ENCODE measurements at regions not wholly inside any gene's neighbourhood (a gene's known extent, or its start where the extent isn't known, plus 50 kb on each side); places are given as distances from the start of the nearest gene placed in this dataset.

- no peak for DNase-seq (ENCODE audit: extremely low read depth in 1 of 11, low read depth in 9 of 11, low spot score in 4 of 11)
Observed at GRCh38 chr2:228731517-228731916, 539.6 kb downstream of the PID1 start.

DNA sequence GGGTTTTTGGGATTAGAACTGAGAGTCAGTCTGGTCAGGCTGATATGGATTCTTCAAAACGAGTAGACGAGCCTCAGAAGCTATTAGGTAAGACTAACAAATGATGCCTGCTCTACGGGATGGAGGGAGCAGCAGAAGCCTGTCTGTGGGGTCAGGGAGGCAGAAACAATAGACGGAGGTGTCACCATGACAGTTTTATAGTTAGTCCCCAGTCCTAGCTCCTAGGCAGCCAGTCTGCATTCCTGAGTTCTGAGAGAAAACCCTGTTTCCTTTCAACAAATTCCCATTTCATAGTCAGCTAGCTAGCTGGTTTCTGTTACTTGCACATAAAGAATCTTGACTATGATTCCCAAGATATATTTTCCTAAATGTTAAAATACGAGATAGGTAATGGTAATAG, 542.1 kb downstream of the PID1 start:
- no peak for DNase-seq (ENCODE audit: extremely low read depth in 1 of 11, low read depth in 9 of 11, low spot score in 4 of 11)

- DNase-seq (ENCODE audit: extremely low read depth in 1 of 11, low read depth in 9 of 11, low spot score in 4 of 11), result no peak
Observed at GRCh38 chr2:228725031-228725430, 543.5 kb upstream of the SPHKAP start.

- DNase-seq (ENCODE audit: extremely low read depth in 1 of 11, low read depth in 9 of 11, low spot score in 4 of 11), result no peak
Observed at GRCh38 chr2:228723599-228723998, 542.1 kb upstream of the SPHKAP start.

- no peak for DNase-seq (ENCODE audit: extremely low read depth in 1 of 11, low read depth in 9 of 11, low spot score in 4 of 11)
Observed at GRCh38 chr2:228722311-228722710, 540.8 kb upstream of the SPHKAP start.

- no peak for DNase-seq (ENCODE audit: extremely low read depth in 1 of 11, low read depth in 9 of 11, low spot score in 4 of 11)
Observed at GRCh38 chr2:228720895-228721294, 539.4 kb upstream of the SPHKAP start.

GRCh38 chr2:228709788-228710371, 528.4 kb upstream of the SPHKAP start:
- DNase-seq (ENCODE audit: extremely low read depth in 1 of 11, low read depth in 9 of 11, low spot score in 4 of 11), result no peak

GRCh38 chr2:228707846-228708245, 526.4 kb upstream of the SPHKAP start:
- DNase-seq (ENCODE audit: extremely low read depth in 1 of 11, low read depth in 9 of 11, low spot score in 4 of 11), result no peak

- no peak for DNase-seq (ENCODE audit: extremely low read depth in 1 of 11, low read depth in 9 of 11, low spot score in 4 of 11)
Observed at GRCh38 chr2:228705318-228705717, 523.8 kb upstream of the SPHKAP start.

GRCh38 chr2:228703152-228703551, 521.7 kb upstream of the SPHKAP start:
- no peak for DNase-seq (ENCODE audit: extremely low read depth in 1 of 11, low read depth in 9 of 11, low spot score in 4 of 11)

DNA sequence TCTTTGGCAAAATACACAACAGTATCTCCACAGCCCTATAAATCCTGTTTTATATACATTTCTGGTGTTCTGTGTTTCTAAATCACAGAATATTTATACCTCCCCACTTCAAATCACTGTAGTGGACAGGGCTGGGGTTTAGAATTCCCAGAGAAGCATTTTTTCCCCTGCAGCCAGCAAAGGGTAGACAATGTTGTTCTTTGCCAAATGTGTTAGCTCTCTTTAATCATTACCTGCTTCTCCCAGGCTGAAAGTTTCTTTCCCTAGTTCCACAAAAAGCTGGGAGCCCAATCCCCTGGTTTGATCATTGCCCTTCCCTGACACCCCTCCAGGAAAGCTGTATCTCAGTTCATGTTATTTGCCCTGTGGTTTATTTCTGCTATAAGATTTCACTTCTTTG, 520.0 kb upstream of the SPHKAP start:
- no peak for DNase-seq (ENCODE audit: extremely low read depth in 1 of 11, low read depth in 9 of 11, low spot score in 4 of 11)

GRCh38 chr2:228700638-228701037, 519.2 kb upstream of the SPHKAP start:
- DNase-seq (ENCODE audit: extremely low read depth in 1 of 11, low read depth in 9 of 11, low spot score in 4 of 11), result no peak

- DNase-seq (ENCODE audit: extremely low read depth in 1 of 11, low read depth in 9 of 11, low spot score in 4 of 11), result no peak
Observed at GRCh38 chr2:228699888-228700287, 518.4 kb upstream of the SPHKAP start.

DNA sequence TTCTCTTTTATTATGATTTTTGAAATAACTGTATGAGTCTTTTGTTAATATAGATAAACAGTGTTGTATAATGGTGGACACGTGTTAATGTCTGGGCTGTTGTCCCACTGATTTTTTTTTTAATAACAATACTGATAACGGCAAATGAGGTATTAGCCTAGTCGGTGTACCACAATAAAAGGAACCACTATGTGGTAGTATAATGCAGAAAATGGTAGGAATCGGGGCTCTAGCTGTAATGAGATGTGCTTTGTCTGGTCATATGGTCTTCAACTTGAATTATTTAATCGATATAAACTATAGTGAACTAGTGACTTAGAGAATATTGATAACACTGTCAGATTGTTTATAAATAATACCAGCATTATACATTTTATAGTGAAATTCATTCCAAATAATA, 517.9 kb upstream of the SPHKAP start:
- no peak for DNase-seq (ENCODE audit: extremely low read depth in 1 of 11, low read depth in 9 of 11, low spot score in 4 of 11)

DNA sequence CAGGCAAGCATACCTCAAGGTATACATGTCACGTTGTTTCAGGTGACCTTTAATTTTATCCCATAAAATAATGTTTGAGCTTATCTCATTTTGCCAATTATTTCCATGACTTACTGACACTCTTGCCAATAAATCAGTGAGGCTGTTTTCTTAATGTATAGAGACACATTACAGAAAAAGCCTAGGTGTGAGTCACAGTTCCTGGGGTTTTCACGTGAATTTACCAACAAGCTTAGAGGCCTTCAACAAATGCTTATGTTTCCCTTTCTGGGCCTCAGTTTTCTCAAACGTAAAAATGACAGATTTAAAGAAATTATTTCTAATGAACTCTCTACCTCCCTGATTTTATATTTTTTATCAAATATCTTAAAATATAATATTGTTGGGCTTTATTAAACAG, 517.5 kb upstream of the SPHKAP start:
- no peak for DNase-seq (ENCODE audit: extremely low read depth in 1 of 11, low read depth in 9 of 11, low spot score in 4 of 11)

- no peak for DNase-seq (ENCODE audit: extremely low read depth in 1 of 11, low read depth in 9 of 11, low spot score in 4 of 11)
Observed at GRCh38 chr2:228697456-228697855, 516.0 kb upstream of the SPHKAP start.

GRCh38 chr2:228690681-228691080, 509.2 kb upstream of the SPHKAP start:
- DNase-seq (ENCODE audit: extremely low read depth in 1 of 11, low read depth in 9 of 11, low spot score in 4 of 11), result no peak

- DNase-seq (ENCODE audit: extremely low read depth in 1 of 11, low read depth in 9 of 11, low spot score in 4 of 11), result peak in 7 of 11 donors; percentile 15 to 31 (median 18)
Observed at GRCh38 chr2:228689053-228689452, 507.6 kb upstream of the SPHKAP start.

DNA sequence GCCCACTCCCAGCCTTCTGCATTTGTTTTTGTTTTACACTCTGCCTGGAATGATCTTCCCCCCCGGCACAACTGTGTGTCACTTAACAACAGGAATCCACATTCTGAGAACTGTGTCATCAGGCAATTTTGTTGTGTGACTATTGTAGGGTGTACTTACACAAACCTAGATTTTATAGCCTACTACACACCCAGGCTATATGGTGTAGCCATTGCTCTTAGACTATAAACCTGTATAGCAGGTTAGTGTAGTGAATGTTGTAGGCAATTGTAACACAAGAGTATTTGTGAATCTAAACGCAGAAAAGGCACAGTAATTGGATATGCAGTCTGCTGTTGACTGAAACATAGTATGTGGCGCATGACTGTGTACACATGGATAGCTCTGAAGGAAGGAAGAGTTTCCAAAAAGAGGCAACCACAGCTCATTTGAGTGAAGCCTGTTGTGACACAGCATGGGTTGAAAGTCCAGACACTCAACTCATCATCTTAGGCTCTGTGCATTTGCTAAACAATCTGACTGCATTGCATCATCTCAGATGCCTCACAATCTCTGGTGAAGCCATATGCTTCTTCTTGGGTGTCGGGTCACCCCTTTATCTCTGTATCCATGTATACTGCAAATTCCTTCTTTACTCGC, 506.6 kb upstream of the SPHKAP start:
- DNase-seq (ENCODE audit: extremely low read depth in 1 of 11, low read depth in 9 of 11, low spot score in 4 of 11), result no peak

- DNase-seq (ENCODE audit: extremely low read depth in 1 of 11, low read depth in 9 of 11, low spot score in 4 of 11), result no peak
Observed at GRCh38 chr2:228681979-228682378, 500.5 kb upstream of the SPHKAP start.

DNA sequence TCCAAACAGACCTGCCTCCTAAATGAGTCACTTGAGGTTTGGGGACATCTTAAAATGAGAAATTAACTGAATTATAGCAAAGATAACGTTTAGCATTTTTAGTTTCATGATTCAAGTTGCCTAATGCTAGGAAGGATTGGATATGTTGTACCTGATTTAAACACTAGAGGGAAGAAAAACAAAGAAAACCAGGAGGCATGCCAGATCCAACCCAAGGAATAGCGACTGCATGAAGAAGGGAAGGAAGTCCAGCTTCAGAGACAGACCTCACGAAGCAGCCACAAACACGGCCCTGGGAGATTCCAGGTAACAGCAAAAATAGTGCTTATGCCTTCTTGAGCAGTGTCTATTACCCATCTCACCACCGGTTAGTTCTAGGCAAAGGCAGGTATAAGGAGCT, 499.9 kb upstream of the SPHKAP start:
- DNase-seq (ENCODE audit: extremely low read depth in 1 of 11, low read depth in 9 of 11, low spot score in 4 of 11), result peak in 3 of 11 donors; percentile 14 to 15 (median 15)

All from renal cortex interstitium (tissue), 11 donors.